Spleen (tissue), 11 donors: ENCODE measurements at regions not wholly inside any gene's neighbourhood (a gene's known extent, or its start where the extent isn't known, plus 50 kb on each side); places are given as distances from the start of the nearest gene placed in this dataset.
A peak's percentile ranks its signal among the peaks of the same experiment; 100 is the strongest.

Experiments used
- DNase-seq: peaks from one replicate; pipeline ENCODE4 v3.0.0-alpha.2; 2020
- H3K27ac ChIP-seq, 8 donors: fragments of 200-600 bp; sonication (generic) in 7 of 8; 1 replicate in 4 of 8; 2 replicates in 4 of 8; pipeline versions ENCODE4 v1.5.0 to v1.8.0; 2016 to 2021; ENCODE audit warnings: inconsistent platforms in 4 of 8, mild to moderate bottlenecking in 4 of 8, moderate library complexity in 1 of 8
- H3K27me3 ChIP-seq, 7 donors: fragments of 200-600 bp; sonication (generic) in 6 of 7; replicated peaks in 1 of 7; 1 replicate in 4 of 7; 2 replicates in 3 of 7; pipeline versions ENCODE4 v1.5.0 to v1.8.0; 2016 to 2021; ENCODE audit warnings: inconsistent platforms in 3 of 7, mild to moderate bottlenecking in 1 of 7
- H3K36me3 ChIP-seq, 6 donors: fragments of 200-600 bp; sonication (generic) in 5 of 6; 1 replicate in 4 of 6; 2 replicates in 2 of 6; pipeline versions ENCODE4 v1.5.0 to v1.8.0; 2016 to 2021; ENCODE audit warnings: inconsistent platforms in 2 of 6
- H3K4me1 ChIP-seq, 6 donors: fragments of 200-600 bp; sonication (generic) in 5 of 6; 1 replicate in 3 of 6; 2 replicates in 3 of 6; pipeline versions ENCODE4 v1.5.0 to v1.8.0; 2016 to 2021; ENCODE audit warnings: inconsistent platforms in 3 of 6
- H3K4me3 ChIP-seq, 8 donors: fragments of 200-600 bp; sonication (generic) in 7 of 8; 1 replicate in 4 of 8; 2 replicates in 4 of 8; pipeline versions ENCODE4 v1.5.0 to v1.8.0; 2016 to 2021; ENCODE audit warnings: inconsistent platforms in 4 of 8, mild to moderate bottlenecking in 4 of 8, moderate library complexity in 2 of 8
- H3K9me3 ChIP-seq, 8 donors: fragments of 200-600 bp; sonication (generic) in 7 of 8; 1 replicate in 4 of 8; 2 replicates in 4 of 8; pipeline versions ENCODE4 v1.5.0 to v1.8.0; 2016 to 2021; ENCODE audit warnings: inconsistent platforms in 4 of 8
- POLR2A ChIP-seq, 3 donors: fragments of 450-650 bp; IDR thresholded peaks; one replicate each; pipeline ENCODE4 v1.5.1; 2017; ENCODE audit warnings: antibody characterized with exemption in 3 of 3, mild to moderate bottlenecking in 1 of 3
- POLR2AphosphoS5 ChIP-seq, 3 donors: sonication (generic); formaldehyde crosslinking; IDR thresholded peaks; one replicate each; pipeline ENCODE4 v1.5.1; 2017; ENCODE audit warnings: antibody characterized with exemption in 3 of 3
- WGBS, 5 donors: extraction: QIAGEN DNeasy Blood & Tissue Kit in 3 of 5; methylation state at CpG; one replicate each; pipeline versions ENCODE4 v1.1.5 to v1.1.7; 2013 to 2018; 5-methylcytosine and 5-hydroxymethylcytosine counted together
- intact Hi-C: fragments of 100-400 bp; cut with DNase I; formaldehyde crosslinking; loops from one replicate; pipeline ENCODE4 v1.15.0; 2023; ENCODE audit warnings: low total_unique reads
- TF ChIP-seq, protein P1 (sequence below), 11 experiments: fragments of 200-600 bp in 7 of 11; fragments of 450-650 bp in 4 of 11; sonication (generic) in 4 of 11; IDR thresholded peaks in 8 of 11; conservative IDR thresholded peaks in 3 of 11; 1 replicate in 7 of 11; 2 replicates in 4 of 11; pipeline versions ENCODE4 v1.4.0 to v1.8.0; 2016 to 2021; ENCODE audit warnings: antibody characterized with exemption in 11 of 11, inconsistent platforms in 4 of 11, mild to moderate bottlenecking in 1 of 11
- donor health status: healthy with polysubstance abuse.
- donor health status: DM: no; HTN: no; CAD: no; lungs with moderate emphysema.
- donor health status: DM: no; HTN: no; CAD: no.
- donor health status: Bipolar disorder and iron deficiency.
- donor health status: healthy.
- donor health status: DM: no; HTN: no; CAD: no.
- donor health status: DM: yes; HTN: yes; CAD: no.

DNA sequence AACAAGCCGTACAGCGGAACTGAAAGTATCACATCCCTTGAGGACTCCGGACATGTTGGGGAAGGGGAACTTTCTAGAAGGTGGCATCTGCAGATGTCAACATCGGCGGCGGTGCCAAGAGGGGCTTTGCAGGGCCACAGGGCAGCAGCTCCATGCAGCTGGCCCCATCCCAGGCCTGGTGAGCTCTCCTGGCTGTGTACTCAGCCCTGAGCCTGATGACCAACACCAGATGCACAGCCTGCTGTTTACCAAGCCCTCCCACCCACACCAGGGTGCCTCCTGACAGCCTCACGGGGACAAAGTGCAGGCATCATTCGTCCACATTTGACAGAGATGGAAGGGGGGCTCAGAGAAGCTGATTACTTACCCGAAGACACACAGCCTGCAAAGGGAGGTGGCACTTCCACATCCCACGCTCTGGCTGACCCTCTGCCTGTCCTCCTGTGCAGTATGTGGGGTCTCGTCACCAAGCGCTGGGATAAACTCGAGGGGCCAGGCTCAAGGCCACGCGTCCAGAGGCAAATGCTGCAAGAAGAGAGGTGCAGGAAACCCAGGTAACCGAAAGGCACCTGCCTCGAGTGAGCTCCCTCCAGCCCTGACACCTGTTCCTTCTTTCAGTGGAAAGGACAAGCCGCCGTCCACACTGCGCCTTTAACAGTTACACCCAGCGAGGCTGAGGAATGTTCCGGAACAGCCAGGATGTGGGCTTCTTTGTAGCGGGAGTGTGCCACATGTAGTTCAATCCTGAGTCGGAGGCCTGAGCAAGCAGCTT, 69.0 kb upstream of the ASAP2 start:
- Histone ChIP-seq H3K4me3 (peak overlapping the region in 1 of 8 donors; percentile 22), H3K27me3 (peaks cover 0 to 61% (median 4%) of the 10 kb centered on the region in 7 donors), H3K36me3 (no peaks in the 10 kb centered on the region), H3K27ac (no peak overlapping the region), H3K9me3 (peaks cover 0 to 24% (median 15%) of the 10 kb centered on the region in 8 donors), H3K4me1 (peaks cover 1 to 3% (median 2%) of the 10 kb centered on the region in 6 donors)
- DNase-seq = peak; percentile 69
- intact Hi-C loops = no loop called here
- TF ChIP-seq POLR2A (IDR thresholded peaks at IDR 0.05) = no peak
- TF ChIP-seq POLR2AphosphoS5 (IDR thresholded peaks at IDR 0.05) = no peak
- TF ChIP-seq, protein P1, sequence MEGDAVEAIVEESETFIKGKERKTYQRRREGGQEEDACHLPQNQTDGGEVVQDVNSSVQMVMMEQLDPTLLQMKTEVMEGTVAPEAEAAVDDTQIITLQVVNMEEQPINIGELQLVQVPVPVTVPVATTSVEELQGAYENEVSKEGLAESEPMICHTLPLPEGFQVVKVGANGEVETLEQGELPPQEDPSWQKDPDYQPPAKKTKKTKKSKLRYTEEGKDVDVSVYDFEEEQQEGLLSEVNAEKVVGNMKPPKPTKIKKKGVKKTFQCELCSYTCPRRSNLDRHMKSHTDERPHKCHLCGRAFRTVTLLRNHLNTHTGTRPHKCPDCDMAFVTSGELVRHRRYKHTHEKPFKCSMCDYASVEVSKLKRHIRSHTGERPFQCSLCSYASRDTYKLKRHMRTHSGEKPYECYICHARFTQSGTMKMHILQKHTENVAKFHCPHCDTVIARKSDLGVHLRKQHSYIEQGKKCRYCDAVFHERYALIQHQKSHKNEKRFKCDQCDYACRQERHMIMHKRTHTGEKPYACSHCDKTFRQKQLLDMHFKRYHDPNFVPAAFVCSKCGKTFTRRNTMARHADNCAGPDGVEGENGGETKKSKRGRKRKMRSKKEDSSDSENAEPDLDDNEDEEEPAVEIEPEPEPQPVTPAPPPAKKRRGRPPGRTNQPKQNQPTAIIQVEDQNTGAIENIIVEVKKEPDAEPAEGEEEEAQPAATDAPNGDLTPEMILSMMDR (IDR thresholded peaks at IDR 0.05 in 8 of 11, conservative IDR thresholded peaks at IDR 0.05 in 3 of 11) = no peak
- 79 to 85% (median 83%) methylated on average over 22 to 24 of the region's 24 CpGs for WGBS, 5 donors

DNA sequence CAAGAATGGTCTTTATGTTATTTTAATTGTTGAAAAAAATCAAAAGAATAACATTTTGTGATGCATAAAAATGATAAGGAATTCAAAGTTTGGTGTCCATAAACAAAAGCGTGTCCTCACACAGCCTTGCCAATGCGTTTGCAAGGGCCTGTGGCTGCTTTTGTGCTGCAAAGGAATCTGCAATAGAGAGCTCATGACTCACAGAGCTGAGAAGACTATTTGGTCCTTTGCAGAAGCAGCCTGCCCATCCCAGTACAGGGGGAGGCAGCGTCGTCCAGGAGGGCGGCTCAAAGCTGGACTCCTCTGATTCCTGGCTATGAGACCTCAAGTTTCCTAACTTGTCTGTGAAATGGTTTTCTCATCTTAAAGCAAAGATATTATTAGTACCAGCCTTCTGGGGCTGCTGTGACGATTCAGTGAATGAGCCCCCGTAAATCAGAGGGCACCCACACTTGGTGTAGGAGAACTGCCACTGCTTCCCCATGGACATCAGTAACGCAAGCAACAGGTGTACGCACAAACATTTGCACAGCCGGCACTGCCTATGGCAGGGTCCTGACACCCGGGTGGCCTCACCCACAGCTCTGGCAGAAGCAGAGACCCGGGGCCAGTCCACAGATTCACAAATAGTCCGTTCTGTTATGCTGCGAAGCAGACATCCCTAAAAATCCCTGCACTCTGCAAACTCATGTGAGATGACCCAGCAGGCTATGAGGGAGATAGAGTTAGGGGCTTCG, 70.6 kb upstream of the ASAP2 start:
- DNase-seq = peak; percentile 19
- Histone ChIP-seq H3K36me3 (no peaks in the 10 kb centered on the region), H3K4me1 (no peaks in the 10 kb centered on the region), H3K9me3 (peaks cover 0 to 26% (median 16%) of the 10 kb centered on the region in 8 donors), H3K4me3 (no peak overlapping the region), H3K27ac (no peak overlapping the region), H3K27me3 (peaks cover 0 to 45% (median 4%) of the 10 kb centered on the region in 7 donors)
- 87 to 95% (median 91%) methylated on average over 15 of the region's 15 CpGs for WGBS, 5 donors
- intact Hi-C loops = no loop called here
- TF ChIP-seq, protein P1 (IDR thresholded peaks at IDR 0.05 in 8 of 11, conservative IDR thresholded peaks at IDR 0.05 in 3 of 11) = no peak
- no peak for TF ChIP-seq POLR2AphosphoS5 (IDR thresholded peaks at IDR 0.05)
- TF ChIP-seq POLR2A (IDR thresholded peaks at IDR 0.05) = no peak

DNA sequence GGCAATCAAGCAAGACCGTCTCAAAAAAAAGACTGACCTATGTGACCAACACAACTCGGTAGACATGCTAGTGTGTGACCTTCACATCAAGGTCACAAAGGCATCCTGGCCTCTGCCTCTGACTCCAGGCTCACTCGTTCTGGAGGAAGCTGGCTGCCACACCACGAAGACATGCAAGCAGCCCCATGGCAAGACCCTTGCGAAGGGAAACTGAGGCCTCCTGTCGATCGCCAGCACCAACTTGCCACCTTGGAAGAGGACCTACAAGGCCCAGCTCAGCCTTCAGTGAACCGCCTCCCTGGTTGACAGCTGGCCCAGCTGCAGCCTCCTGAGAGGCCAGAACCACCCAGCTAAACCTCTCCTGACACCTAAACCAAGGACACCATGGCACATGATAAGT, 79.3 kb upstream of the ASAP2 start:
- intact Hi-C loops = no loop called here
- no peak for TF ChIP-seq POLR2A (IDR thresholded peaks at IDR 0.05)
- 89 to 93% (median 89%) methylated on average over 6 to 8 of the region's 8 CpGs for WGBS, 5 donors

DNA sequence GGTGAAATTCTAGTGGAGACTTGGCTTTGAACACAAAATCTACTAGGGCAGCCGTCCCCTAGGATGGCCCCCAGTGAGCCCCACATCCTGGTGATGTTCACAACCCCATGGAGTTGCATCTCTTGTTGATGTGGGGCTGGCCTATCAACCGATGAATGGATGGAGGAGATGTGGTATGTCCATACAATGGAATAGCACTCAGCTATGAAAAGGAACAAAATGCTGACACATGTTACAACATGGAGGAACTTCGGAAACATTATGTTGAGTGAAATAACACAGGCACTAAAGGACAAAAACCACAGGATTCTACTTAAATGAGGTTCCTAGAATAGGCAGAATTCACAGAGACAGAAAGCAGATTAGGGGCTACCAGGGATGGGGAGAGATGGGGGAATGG, 80.1 kb upstream of the ASAP2 start:
- intact Hi-C loops = no loop called here
- peak; percentile 22 for DNase-seq
- 85 to 98% (median 95%) methylated on average over 3 of the region's 3 CpGs for WGBS, 5 donors
- H3K9me3 ChIP-seq = peaks cover 0 to 9% (median 3%) of the 10 kb centered on the region in 8 donors
- no peaks in the 10 kb centered on the region for H3K36me3 ChIP-seq
- H3K27me3 ChIP-seq = peaks cover 0 to 24% (median 0%) of the 10 kb centered on the region in 7 donors
- TF ChIP-seq POLR2A (IDR thresholded peaks at IDR 0.05) (no peak), POLR2AphosphoS5 (IDR thresholded peaks at IDR 0.05) (no peak)
- TF ChIP-seq, protein P1 (IDR thresholded peaks at IDR 0.05 in 8 of 11, conservative IDR thresholded peaks at IDR 0.05 in 3 of 11) = no peak
- no peak overlapping the region for H3K27ac ChIP-seq
- H3K4me3 ChIP-seq = no peak overlapping the region
- H3K4me1 ChIP-seq = no peaks in the 10 kb centered on the region

More for the DNA sequence above, 79.3 kb upstream of the ASAP2 start:
- Histone ChIP-seq H3K36me3 (no peaks in the 10 kb centered on the region), H3K27me3 (peaks cover 0 to 24% (median 0%) of the 10 kb centered on the region in 7 donors), H3K4me1 (no peaks in the 10 kb centered on the region), H3K4me3 (no peak overlapping the region), H3K27ac (no peak overlapping the region), H3K9me3 (peaks cover 0 to 9% (median 3%) of the 10 kb centered on the region in 8 donors)
- DNase-seq = peak; percentile 56
